ENCODE measurements at regions not wholly inside any gene's neighbourhood (a gene's known extent, or its start where the extent isn't known, plus 50 kb on each side); places are given as distances from the start of the nearest gene placed in this dataset.

GRCh38 chr3:168405288-168405687 lies 309.6 kb upstream of the GOLIM4 start:
- intact Hi-C loops (cut with micrococcal nuclease), result no loop called here

DNA sequence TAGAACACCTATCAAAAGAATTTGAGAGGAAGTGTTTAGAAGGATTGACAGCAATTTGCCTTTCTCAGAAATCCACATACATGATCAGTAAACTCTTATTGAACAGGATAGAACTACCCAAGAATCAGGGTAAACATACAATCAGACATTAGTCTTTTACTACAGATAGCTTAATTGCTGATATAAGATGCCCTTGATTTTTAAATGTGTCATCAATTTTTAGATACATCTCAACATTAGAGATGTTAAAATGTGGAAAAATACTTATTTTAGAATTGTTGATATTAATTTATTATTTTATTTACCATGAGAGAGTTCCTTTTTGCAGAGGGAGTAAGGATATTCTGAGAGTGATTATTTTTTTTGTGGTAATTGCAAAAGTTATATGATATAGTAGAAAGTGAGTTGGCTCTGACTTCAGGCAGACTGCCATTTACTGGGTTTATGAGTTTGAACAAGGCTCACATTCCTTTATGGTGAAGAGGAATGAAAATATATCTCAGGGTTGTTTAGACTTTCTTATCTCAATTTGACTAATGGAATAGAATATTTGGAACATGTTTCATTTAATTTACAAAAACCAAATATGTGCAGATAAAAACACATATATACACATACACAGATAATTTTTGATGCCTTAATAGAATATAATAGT lies 302.8 kb upstream of the GOLIM4 start:
- intact Hi-C loops (cut with micrococcal nuclease), result no loop called here

GRCh38 chr3:168396861-168397260 lies 301.1 kb upstream of the GOLIM4 start:
- intact Hi-C loops (cut with micrococcal nuclease), result no loop called here

- intact Hi-C loops (cut with micrococcal nuclease), result no loop called here
Measured at GRCh38 chr3:168395551-168395950, 299.8 kb upstream of the GOLIM4 start.

- intact Hi-C loops (cut with micrococcal nuclease), result no loop called here
Measured at GRCh38 chr3:168394439-168394838, 298.7 kb upstream of the GOLIM4 start.

GRCh38 chr3:168386301-168386700 lies 290.6 kb upstream of the GOLIM4 start:
- intact Hi-C loops (cut with micrococcal nuclease), result no loop called here

DNA sequence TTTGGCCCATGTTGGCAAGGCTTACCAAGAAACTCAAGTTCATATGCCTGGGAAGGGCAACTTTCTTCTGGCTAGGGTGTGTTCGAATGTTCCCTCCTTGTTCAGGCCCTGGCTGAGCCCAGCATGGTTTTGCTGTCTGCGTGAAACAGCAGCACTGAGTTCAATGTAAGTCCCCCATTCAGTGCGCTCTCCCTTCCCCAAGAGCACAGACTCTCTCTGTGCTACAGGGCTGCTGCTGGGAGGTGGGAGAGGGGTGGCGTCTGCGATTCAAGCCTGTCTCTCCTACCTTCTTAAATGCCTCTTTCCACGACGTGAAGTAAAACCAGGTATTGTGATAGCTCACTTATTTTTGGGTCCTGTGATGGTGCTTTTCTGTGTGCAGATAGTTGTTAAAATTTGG lies 289.3 kb upstream of the GOLIM4 start:
- intact Hi-C loops (cut with micrococcal nuclease), result no loop called here

DNA sequence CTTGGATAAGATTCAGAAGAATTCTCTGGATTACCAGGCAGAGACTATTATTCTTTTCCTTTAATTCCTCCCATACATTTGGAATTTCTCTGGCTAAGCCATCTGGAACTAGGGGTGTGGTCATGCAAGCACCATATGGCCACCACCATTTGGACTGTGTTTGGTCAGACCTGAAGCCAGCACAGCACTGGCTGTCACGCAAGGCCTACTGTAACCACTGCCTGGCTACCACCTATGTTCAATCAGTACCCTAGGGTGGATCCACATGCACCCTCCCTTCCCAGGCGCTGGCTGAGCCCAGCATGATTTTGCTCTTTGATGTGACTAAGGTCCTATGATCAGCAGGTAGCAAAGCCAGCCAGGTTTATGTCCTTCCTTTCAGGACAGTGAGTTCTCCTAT lies 287.8 kb upstream of the GOLIM4 start:
- intact Hi-C loops (cut with micrococcal nuclease), result no loop called here

GRCh38 chr3:168371846-168372245 lies 276.1 kb upstream of the GOLIM4 start:
- intact Hi-C loops (cut with micrococcal nuclease), result no loop called here

DNA sequence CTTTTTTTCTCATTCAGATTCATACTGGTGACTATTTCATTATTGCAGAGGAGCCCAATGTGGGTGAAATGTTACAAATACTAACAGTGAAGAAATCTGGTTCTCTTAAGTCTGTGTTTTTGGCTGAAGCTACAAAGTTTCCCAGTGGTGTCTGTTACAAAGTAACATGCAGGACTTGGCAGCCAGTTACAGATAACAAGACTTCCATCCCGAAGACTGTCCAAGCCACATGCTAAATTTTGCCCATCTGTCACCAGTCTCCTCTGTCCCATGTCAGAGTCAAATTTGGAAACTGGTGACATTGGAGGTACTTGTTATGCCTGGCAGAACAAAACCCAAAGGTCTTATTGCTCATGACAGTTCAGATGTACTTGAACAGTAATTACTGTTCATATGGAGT lies 269.2 kb upstream of the GOLIM4 start:
- intact Hi-C loops (cut with micrococcal nuclease), result no loop called here

GRCh38 chr3:168362661-168363247 lies 267.0 kb upstream of the GOLIM4 start:
- intact Hi-C loops (cut with micrococcal nuclease), result no loop called here

DNA sequence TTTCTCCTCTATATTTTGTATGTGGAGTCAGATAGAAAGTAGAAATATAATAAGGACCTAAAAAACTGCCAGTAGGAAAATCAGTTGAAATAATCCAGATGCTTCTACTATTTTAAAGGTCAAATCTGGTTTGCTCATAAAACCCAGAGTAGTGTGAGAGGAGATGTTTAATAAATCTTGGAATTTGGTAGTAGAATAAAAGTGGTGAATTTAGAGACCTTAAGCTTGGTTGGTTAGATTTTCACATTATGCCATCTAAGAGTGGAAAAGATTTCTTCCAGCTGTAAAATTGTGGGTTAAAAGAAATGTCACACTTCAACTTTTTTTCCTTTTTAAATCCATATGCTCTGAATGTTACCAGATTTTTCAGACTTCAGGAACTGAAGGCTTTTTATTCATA lies 266.4 kb upstream of the GOLIM4 start:
- intact Hi-C loops (cut with micrococcal nuclease), result no loop called here

DNA sequence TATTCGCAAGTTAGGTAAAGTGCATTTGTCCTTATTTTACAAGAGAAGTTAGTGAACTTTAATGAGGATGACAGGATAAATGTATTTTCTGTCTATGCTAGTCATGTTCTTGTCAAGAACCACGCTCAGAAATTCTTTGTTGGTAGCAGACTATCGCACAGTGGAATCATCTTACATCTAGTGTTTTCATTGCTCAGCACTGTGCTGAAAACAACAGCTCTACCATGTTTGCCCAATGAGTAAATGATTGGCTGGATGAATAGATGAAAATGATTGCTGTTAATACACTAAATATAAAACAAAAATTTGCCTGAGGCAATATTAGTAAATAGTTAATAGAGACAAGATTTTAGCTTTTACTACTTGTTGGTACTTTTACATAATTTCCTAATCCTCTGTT lies 265.3 kb upstream of the GOLIM4 start:
- intact Hi-C loops (cut with micrococcal nuclease), result no loop called here

DNA sequence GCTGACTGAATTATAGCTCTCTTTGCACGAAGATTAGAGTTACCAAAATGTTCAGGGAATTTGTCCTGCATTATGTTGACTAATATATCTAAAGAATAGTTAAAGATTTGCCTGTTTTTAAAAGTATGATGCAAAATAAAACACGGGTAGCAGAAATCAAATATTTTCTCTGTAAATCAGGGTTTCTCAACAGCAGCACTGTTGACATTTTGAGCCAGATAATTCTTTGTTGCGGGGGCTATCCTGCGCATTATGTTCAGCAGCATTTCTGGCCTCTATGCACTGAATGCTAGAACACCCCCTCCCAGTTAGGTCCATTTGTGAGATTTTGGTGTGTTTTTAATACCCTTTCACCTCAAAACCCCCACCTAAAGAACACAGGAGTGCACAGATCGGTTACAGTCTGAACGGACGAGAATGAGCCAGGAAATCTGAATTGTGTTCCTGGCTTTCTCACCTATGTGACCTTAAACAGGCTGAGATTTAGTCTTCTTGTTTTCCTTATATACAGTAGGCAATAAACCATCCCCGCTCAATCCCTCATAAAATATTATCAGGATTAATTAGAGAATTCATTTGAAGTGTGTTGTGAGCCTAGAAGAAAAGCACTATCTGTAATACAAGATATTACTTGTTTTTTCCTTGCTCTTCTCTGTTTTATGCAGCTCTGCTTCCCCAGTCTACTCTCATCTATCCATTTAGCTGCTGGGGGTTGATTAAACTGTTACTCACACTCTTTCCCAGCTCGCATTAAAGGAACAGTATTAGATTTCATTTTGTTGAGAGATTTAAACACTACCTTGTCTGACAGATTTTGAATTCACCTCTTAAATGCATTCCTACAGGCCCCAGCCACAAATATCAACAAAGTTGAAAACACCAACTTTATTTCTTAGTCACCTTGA lies 247.5 kb upstream of the GOLIM4 start:
- intact Hi-C loops (cut with micrococcal nuclease), result no loop called here

GRCh38 chr3:168341956-168342936 lies 246.5 kb upstream of the GOLIM4 start:
- intact Hi-C loops (cut with micrococcal nuclease), result no loop called here

DNA sequence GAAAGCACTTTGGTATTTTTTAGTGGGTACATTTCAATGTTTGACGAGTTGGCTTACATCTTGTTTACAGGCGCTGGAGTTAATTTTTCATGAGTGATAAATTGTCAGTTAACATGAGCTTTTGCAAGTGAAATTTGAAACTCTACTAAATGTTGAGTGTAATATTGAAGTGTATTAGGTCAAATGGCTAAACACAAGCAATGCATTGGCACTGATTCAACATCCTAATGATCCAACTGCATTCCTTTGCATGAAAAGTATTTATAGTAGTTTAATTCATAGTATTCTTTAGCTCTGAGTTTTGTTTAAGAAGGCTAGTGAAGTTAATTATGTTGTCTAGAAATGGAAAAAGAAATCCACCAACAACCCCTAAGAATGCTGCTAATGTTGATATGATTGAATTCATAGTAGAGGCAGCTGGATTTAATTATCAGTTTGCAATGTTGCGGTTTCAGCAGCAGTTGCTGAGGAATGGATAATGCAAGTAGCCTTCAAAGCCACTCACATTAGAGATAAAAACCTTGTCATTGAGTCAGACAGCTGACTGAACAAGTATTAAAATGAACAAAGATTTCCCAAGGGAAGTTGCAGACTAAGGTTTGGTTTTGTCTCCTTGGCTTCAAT lies 245.6 kb upstream of the GOLIM4 start:
- intact Hi-C loops (cut with micrococcal nuclease), result no loop called here

GRCh38 chr3:168338161-168338560 lies 242.4 kb upstream of the GOLIM4 start:
- intact Hi-C loops (cut with micrococcal nuclease), result no loop called here

- intact Hi-C loops (cut with micrococcal nuclease), result no loop called here
Measured at GRCh38 chr3:168336276-168336675, 240.6 kb upstream of the GOLIM4 start.

- intact Hi-C loops (cut with micrococcal nuclease), result no loop called here
Measured at GRCh38 chr3:168333410-168333935, 237.7 kb upstream of the GOLIM4 start.

DNA sequence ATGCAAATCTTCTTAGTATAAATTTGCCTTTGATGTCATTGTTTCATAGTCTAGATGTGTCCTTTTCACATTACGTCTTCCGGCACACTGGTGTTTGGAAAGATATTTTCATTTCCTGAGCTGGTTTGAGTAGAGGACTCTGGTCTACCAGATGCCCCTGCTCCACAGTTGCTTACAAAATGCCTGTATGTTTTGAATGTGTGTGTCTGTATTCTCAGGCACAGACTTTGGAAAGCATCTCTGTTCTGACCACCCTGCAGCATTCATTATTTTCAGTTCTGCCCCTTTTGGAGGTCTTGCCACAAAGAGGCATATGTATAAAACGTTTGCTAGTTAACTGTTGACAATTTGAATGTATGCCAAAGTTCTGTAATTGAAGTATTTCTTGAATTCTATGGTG lies 236.0 kb upstream of the GOLIM4 start:
- intact Hi-C loops (cut with micrococcal nuclease), result no loop called here

GRCh38 chr3:168330983-168331382 lies 235.3 kb upstream of the GOLIM4 start:
- intact Hi-C loops (cut with micrococcal nuclease), result no loop called here
